ENCODE measurements at regions not wholly inside any gene's neighbourhood (a gene's known extent, or its start where the extent isn't known, plus 50 kb on each side); places are given as distances from the start of the nearest gene placed in this dataset.

DNA sequence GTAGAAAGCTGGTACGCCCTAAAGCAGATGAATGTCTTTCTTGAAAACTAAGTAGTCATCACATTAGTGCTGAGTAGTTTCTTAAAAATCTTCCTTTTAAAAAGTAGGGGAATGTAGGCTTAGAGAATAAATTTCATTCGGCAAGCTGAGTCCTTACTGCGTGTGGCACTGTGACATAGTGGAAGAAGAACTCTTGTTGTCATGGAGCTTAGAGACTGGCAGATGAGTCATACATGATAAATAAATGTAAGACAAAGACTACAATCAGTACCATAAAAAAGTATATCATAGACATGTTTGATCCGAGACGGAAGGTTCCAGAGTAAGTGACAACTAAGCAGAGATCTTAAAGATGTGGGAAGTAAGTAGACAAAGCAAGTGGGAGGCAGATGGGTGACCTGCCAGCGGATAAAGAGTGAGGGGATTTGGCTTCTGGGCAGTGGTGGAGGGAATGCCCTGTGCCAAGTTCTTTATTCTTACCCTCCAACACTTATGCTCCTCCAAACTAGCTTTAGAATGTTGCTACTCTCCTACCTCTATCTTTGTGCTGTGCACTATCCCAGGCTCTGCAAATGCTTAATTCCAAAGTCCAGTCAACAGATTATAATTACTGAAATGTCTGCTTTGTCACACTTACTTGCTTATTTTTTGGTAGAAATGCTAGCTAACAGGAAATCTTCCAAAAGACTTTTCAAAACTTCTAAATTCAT, 608.5 kb upstream of the USP24 start:
- peaks cover 14% of the 10 kb centered on the region for H3K4me1 ChIP-seq
- DNase-seq (ENCODE audit: low read depth in 1 of 2, low spot score in 1 of 2) (peak in 1 of 2 experiments; percentile 8), FAIRE-seq (no peak), ATAC-seq (no peak)
- no peak overlapping the region for H3K4me3 ChIP-seq
- 62% methylated on average over 6 of the region's 6 CpGs for WGBS (ENCODE audit: missing lambda C conversion rate)
- TF ChIP-seq NPAS2 (CRISPR knock-in tag; IDR thresholded peaks at IDR 0.05; ENCODE audit: borderline replicate concordance), result no peak
- TF ChIP-seq FOSL2 (IDR thresholded peaks at IDR 0.05), result no peak
- TF ChIP-seq FOSL2 (CRISPR knock-in tag; IDR thresholded peaks at IDR 0.05), result peak; percentile 67
- ChIA-PET POLR2A (no interaction called here), CTCF (no interaction called here)
- no peaks in the 10 kb centered on the region for H3K9me3 ChIP-seq
- H3K27ac ChIP-seq, result peak overlapping the region in 1 of 2 experiments; percentile 63; a peak in 2 of 6 replicates
- peak overlapping the region; percentile 37; the same call in 1 of the 3 replicates for H3K4me2 ChIP-seq

DNA sequence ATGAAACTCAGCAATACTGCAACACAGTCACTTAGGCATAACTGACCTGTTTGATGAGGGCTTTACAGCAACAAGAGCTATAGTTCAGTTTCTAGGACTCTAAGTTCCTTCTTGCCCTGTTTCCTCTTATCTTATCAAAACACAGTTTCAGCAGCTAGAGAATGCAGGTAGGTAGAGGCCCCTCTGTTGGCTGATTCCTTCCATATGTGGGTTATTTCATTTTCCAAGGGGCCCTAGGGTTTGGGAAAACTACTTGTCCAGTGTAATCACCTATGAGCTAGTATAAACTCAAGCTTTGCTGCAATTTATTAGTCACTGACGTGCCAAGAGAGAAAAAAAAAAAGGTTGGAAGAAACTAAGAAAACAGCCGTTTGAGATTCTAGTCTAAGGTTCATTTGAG, 607.7 kb upstream of the USP24 start:
- WGBS (ENCODE audit: missing lambda C conversion rate), result 94% methylated on average over 2 of the region's 2 CpGs
- no peak for FAIRE-seq

DNA sequence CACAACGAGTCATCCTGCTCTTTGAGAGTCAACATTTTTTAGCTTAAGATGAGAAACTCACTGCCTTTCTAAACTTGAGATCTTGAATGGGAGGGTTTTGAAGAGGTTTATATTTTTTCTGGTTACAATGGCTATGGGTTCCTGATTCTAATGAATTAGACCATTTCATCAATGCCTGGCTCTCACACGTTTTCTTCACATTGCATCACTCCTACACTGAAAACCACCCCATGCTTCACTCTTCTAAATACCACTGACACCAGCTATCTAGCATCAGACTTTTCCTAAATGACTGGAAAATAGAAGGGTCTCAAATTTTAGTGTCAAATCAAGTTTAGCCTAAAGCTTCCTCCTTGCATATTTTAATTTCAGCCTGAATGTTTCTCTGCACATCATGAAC, 606.1 kb upstream of the USP24 start:
- H3K4me2 ChIP-seq, result no peak overlapping the region
- ChIA-PET POLR2A (no interaction called here), CTCF (no interaction called here)
- H3K4me3 ChIP-seq, result no peak overlapping the region
- H3K4me1 ChIP-seq, result peaks cover 10% of the 10 kb centered on the region
- no peak for ATAC-seq
- no peak for FAIRE-seq
- TF ChIP-seq FOXS1 (CRISPR knock-in tag; IDR thresholded peaks at IDR 0.05), result no peak
- TF ChIP-seq, protein P1, sequence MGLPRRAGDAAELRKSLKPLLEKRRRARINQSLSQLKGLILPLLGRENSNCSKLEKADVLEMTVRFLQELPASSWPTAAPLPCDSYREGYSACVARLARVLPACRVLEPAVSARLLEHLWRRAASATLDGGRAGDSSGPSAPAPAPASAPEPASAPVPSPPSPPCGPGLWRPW (IDR thresholded peaks at IDR 0.05), result no peak
- no peak for DNase-seq (ENCODE audit: low read depth in 1 of 2, low spot score in 1 of 2)
- H3K9me3 ChIP-seq, result no peaks in the 10 kb centered on the region
- 52% methylated on average over 2 of the region's 2 CpGs for WGBS (ENCODE audit: missing lambda C conversion rate)
- no peak overlapping the region for H3K27ac ChIP-seq

More for the DNA sequence above, 607.7 kb upstream of the USP24 start:
- Histone ChIP-seq H3K27ac (no peak overlapping the region), H3K4me2 (no peak overlapping the region), H3K4me1 (peaks cover 14% of the 10 kb centered on the region), H3K4me3 (no peak overlapping the region), H3K9me3 (no peaks in the 10 kb centered on the region)
- DNase-seq (ENCODE audit: low read depth in 1 of 2, low spot score in 1 of 2) (no peak), ATAC-seq (no peak)
- ChIA-PET CTCF (no interaction called here), POLR2A (no interaction called here)
- TF ChIP-seq CEBPB (IDR thresholded peaks at IDR 0.05), result no peak

DNA sequence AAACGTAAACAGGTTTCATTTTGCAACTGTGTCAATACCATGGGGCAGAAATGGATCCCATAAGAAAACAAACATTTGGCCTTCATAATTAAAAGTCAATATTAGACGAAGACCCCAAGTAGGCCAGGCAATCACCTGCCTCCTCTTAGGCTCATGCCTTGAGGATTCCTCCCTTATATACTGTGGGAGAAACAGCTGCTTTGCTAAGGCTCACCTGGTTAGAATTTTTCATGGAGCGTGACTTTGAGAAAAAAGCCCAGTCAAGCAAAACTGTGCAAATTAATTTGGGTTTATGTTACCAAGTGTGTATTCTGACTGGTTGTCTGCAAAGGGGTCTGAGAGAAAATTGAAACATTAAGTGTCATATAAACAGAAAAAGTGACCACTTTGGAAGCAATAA, 605.3 kb upstream of the USP24 start:
- no peak overlapping the region for H3K4me3 ChIP-seq
- peaks cover 10% of the 10 kb centered on the region for H3K4me1 ChIP-seq
- H3K27ac ChIP-seq, result no peak overlapping the region
- CTCF ChIA-PET, result no interaction called here
- no peaks in the 10 kb centered on the region for H3K9me3 ChIP-seq
- POLR2A ChIA-PET, result no interaction called here
- WGBS (ENCODE audit: missing lambda C conversion rate), result 67% methylated on average over 3 of the region's 3 CpGs
- TF ChIP-seq EHMT2 (IDR thresholded peaks at IDR 0.05; ENCODE audit: low read depth), result no peak
- TF ChIP-seq, protein P2, sequence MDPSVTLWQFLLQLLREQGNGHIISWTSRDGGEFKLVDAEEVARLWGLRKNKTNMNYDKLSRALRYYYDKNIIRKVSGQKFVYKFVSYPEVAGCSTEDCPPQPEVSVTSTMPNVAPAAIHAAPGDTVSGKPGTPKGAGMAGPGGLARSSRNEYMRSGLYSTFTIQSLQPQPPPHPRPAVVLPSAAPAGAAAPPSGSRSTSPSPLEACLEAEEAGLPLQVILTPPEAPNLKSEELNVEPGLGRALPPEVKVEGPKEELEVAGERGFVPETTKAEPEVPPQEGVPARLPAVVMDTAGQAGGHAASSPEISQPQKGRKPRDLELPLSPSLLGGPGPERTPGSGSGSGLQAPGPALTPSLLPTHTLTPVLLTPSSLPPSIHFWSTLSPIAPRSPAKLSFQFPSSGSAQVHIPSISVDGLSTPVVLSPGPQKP (IDR thresholded peaks at IDR 0.05; ENCODE audit: low read depth, low read length), result no peak
- no peak for TF ChIP-seq NR3C1 (IDR thresholded peaks at IDR 0.05)
- TF ChIP-seq ZFP36 (IDR thresholded peaks at IDR 0.05; ENCODE audit: borderline replicate concordance, partially characterized antibody), result no peak
- no peak for TF ChIP-seq SREBF2 (IDR thresholded peaks at IDR 0.05)
- TF ChIP-seq, protein P3, sequence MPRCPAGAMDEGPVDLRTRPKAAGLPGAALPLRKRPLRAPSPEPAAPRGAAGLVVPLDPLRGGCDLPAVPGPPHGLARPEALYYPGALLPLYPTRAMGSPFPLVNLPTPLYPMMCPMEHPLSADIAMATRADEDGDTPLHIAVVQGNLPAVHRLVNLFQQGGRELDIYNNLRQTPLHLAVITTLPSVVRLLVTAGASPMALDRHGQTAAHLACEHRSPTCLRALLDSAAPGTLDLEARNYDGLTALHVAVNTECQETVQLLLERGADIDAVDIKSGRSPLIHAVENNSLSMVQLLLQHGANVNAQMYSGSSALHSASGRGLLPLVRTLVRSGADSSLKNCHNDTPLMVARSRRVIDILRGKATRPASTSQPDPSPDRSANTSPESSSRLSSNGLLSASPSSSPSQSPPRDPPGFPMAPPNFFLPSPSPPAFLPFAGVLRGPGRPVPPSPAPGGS (IDR thresholded peaks at IDR 0.05), result no peak
- no peak for TF ChIP-seq HOXB5 (CRISPR knock-in tag; IDR thresholded peaks at IDR 0.05)
- TF ChIP-seq ZC3H11A (IDR thresholded peaks at IDR 0.05), result no peak
- TF ChIP-seq TP53 (CRISPR knock-in tag; IDR thresholded peaks at IDR 0.05), result no peak
- no peak for TF ChIP-seq MAZ (IDR thresholded peaks at IDR 0.05; ENCODE audit: borderline replicate concordance, low read depth, low read length)
- TF ChIP-seq, protein P4, sequence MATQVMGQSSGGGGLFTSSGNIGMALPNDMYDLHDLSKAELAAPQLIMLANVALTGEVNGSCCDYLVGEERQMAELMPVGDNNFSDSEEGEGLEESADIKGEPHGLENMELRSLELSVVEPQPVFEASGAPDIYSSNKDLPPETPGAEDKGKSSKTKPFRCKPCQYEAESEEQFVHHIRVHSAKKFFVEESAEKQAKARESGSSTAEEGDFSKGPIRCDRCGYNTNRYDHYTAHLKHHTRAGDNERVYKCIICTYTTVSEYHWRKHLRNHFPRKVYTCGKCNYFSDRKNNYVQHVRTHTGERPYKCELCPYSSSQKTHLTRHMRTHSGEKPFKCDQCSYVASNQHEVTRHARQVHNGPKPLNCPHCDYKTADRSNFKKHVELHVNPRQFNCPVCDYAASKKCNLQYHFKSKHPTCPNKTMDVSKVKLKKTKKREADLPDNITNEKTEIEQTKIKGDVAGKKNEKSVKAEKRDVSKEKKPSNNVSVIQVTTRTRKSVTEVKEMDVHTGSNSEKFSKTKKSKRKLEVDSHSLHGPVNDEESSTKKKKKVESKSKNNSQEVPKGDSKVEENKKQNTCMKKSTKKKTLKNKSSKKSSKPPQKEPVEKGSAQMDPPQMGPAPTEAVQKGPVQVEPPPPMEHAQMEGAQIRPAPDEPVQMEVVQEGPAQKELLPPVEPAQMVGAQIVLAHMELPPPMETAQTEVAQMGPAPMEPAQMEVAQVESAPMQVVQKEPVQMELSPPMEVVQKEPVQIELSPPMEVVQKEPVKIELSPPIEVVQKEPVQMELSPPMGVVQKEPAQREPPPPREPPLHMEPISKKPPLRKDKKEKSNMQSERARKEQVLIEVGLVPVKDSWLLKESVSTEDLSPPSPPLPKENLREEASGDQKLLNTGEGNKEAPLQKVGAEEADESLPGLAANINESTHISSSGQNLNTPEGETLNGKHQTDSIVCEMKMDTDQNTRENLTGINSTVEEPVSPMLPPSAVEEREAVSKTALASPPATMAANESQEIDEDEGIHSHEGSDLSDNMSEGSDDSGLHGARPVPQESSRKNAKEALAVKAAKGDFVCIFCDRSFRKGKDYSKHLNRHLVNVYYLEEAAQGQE (IDR thresholded peaks at IDR 0.05), result no peak
- no peak for TF ChIP-seq HOXA7 (CRISPR knock-in tag; IDR thresholded peaks at IDR 0.05)
- no peak for TF ChIP-seq RARB (CRISPR knock-in tag; IDR thresholded peaks at IDR 0.05)
- TF ChIP-seq RAD21 (conservative IDR thresholded peaks at IDR 0.05 in 1 of 2, IDR thresholded peaks at IDR 0.05 in 1 of 2), result no peak
- no peak for TF ChIP-seq FOSL2 (IDR thresholded peaks at IDR 0.05)
- TF ChIP-seq FOSL2 (CRISPR knock-in tag; IDR thresholded peaks at IDR 0.05), result no peak
- TF ChIP-seq, protein P1 (IDR thresholded peaks at IDR 0.05), result no peak
- TF ChIP-seq EP300 (IDR thresholded peaks at IDR 0.05), result no peak
- no peak for TF ChIP-seq ZSCAN20 (CRISPR knock-in tag; IDR thresholded peaks at IDR 0.05)
- no peak for TF ChIP-seq NPAS2 (CRISPR knock-in tag; IDR thresholded peaks at IDR 0.05; ENCODE audit: borderline replicate concordance)
- TF ChIP-seq KDM5A (IDR thresholded peaks at IDR 0.05), result no peak
- no peak for ATAC-seq
- FAIRE-seq, result no peak
- no peak overlapping the region for H3K4me2 ChIP-seq
- no peak for DNase-seq (ENCODE audit: low read depth in 1 of 2, low spot score in 1 of 2)
